Kidney (tissue), 13 donors: ENCODE measurements at regions not wholly inside any gene's neighbourhood (a gene's known extent, or its start where the extent isn't known, plus 50 kb on each side); places are given as distances from the start of the nearest gene placed in this dataset.

Experiments
- DNase-seq, 5 donors: peaks; one replicate each; pipeline ENCODE4 v3.0.0-alpha.2; 2013 to 2020
- FAIRE-seq: peaks from 2 replicates; lab custom pipeline; 2012; peaks lifted over from hg19 to GRCh38; lab: Jason Lieb, UNC
- H3K27ac ChIP-seq, 2 donors: one replicate each; pipeline ENCODE4 v1.7.0; 2013; ENCODE audit warnings: low read depth in 2 of 2, low read length in 2 of 2, inconsistent platforms in 1 of 2
- H3K27me3 ChIP-seq: one replicate; pipeline ENCODE4 v1.7.1; 2013; ENCODE audit warnings: low read length, inconsistent platforms; ENCODE audit not compliant: control insufficient read depth, insufficient read depth
- H3K36me3 ChIP-seq, 3 donors: one replicate each; pipeline versions ENCODE4 v1.7.0 to v1.7.1; 2013; ENCODE audit warnings: low read length in 3 of 3, control low read depth in 1 of 3, inconsistent platforms in 1 of 3; ENCODE audit not compliant: insufficient read depth in 3 of 3, control insufficient read depth in 2 of 3
- H3K4me1 ChIP-seq, 3 donors: one replicate each; pipeline versions ENCODE4 v1.7.0 to v1.7.1; 2013; ENCODE audit warnings: low read length in 3 of 3, inconsistent platforms in 1 of 3, low read depth in 1 of 3; ENCODE audit not compliant: control insufficient read depth in 2 of 3, insufficient read depth in 2 of 3
- H3K4me3 ChIP-seq, 3 donors: one replicate each; pipeline versions ENCODE4 v1.7.0 to v1.8.1; 2013; ENCODE audit warnings: low read length in 3 of 3, control low read depth in 1 of 3, inconsistent platforms in 1 of 3
- H3K9ac ChIP-seq, 3 donors: one replicate each; pipeline versions ENCODE4 v1.7.0 to v1.7.1; 2013; ENCODE audit warnings: low read length in 3 of 3, control low read depth in 1 of 3, inconsistent platforms in 1 of 3
- H3K9me3 ChIP-seq, 3 donors: one replicate each; pipeline versions ENCODE4 v1.7.0 to v1.7.1; 2013; ENCODE audit warnings: low read length in 3 of 3, control low read depth in 1 of 3, inconsistent platforms in 1 of 3; ENCODE audit not compliant: control insufficient read depth in 2 of 3, insufficient read depth in 1 of 3
- CTCF ChIP-seq: IDR thresholded peaks from 3 replicates; pipeline ENCODE4 v1.5.1; 2012; ENCODE audit warnings: mild to moderate bottlenecking, moderate library complexity, borderline replicate concordance; ENCODE audit not compliant: insufficient read depth; ENCODE audit errors: extremely low read depth
- intact Hi-C: fragments of 100-400 bp; cut with DNase I; formaldehyde crosslinking; loops from one replicate; pipeline ENCODE4 v1.11.1; 2022
- donor health status: control.
- donor health status: control.
- donor health status: control.
- donor health status: control.
- donor health status: control.
- donor health status: DM: yes; HTN: yes; CAD: no.
- donor health status: Normal renal cell carcinoma (clear cell type).

DNA sequence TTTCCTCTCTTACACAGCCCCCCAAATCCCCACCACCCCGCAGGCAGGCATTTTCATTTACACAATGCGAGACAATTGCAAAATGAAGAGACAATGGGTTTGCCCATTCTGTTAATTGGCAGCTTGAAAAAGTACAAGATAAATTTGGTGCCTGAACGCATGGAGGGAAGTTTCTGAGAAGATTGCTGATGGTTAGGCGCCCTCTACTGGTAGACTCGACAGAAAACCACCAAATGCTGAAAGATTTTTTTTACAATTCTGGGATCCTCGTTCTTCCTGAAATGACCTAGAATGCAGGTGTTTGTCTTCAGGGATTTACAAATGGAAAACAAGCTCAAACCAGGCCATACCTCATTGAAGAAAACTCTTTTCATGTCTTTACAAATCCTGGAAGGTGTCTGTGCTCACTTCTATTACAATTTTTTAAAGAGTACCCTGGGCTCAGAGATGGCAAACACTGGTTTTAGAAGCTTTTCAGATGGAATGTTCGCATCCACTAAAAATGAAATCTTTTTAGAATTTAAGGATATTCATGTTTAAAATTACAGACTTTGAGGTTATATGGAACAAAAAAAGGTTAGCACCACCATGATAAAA lies 338.5 kb downstream of the PMP22 start:
- Histone ChIP-seq H3K4me1 (no peaks in the 10 kb centered on the region), H3K27ac (no peak overlapping the region), H3K27me3 (no peaks in the 10 kb centered on the region), H3K9me3 (no peaks in the 10 kb centered on the region), H3K9ac (no peak overlapping the region), H3K36me3 (no peaks in the 10 kb centered on the region), H3K4me3 (no peak overlapping the region)
- peak; percentile 83 for FAIRE-seq
- DNase-seq = peak in 4 of 5 donors; percentile 62 to 90 (median 77)
- TF ChIP-seq CTCF = peak; percentile 68
- intact Hi-C loops = loop anchor here (5.0 kb wide), 1 partner anchor 1329 kb away; no protein-coding TSS in a partner anchor

GRCh38 chr17:14926073-14926472 lies 339.1 kb downstream of the PMP22 start:
- DNase-seq (no peak), FAIRE-seq (no peak)
- no peak overlapping the region for H3K9ac ChIP-seq
- no peaks in the 10 kb centered on the region for H3K9me3 ChIP-seq
- H3K36me3 ChIP-seq = no peaks in the 10 kb centered on the region
- intact Hi-C loops = loop anchor here (5.0 kb wide), 1 partner anchor 1329 kb away; no protein-coding TSS in a partner anchor
- no peak overlapping the region for H3K4me3 ChIP-seq
- H3K4me1 ChIP-seq = no peaks in the 10 kb centered on the region
- no peak for TF ChIP-seq CTCF
- H3K27me3 ChIP-seq = no peaks in the 10 kb centered on the region
- H3K27ac ChIP-seq = no peak overlapping the region

DNA sequence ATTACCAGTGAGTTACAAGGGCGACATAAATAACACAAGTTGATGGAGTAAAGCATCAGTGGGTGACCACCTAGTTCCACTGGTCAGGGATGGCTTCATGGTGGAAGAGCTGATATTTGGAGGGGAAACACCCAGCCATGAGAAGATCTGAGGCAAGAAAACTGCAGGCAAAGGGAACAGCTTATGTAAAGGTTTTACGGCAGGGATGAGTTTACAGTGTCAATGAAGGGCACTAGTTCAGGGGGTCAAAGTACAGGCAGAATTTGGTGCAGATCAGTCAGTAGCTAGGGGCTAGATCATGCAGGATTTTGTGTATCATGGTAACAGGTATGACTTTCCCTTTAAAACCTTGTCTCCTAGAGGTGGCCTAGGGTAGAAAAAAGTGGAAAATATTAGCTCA lies 339.6 kb downstream of the PMP22 start:
- TF ChIP-seq CTCF = no peak
- no peak for DNase-seq
- Histone ChIP-seq H3K9me3 (no peaks in the 10 kb centered on the region), H3K27ac (no peak overlapping the region), H3K4me3 (no peak overlapping the region), H3K9ac (no peak overlapping the region), H3K27me3 (no peaks in the 10 kb centered on the region), H3K36me3 (no peaks in the 10 kb centered on the region), H3K4me1 (no peaks in the 10 kb centered on the region)
- intact Hi-C loops = loop anchor here (5.0 kb wide), 1 partner anchor 1328 kb away; no protein-coding TSS in a partner anchor
- FAIRE-seq = no peak
